OCI-LY3 (cell line): ENCODE measurements at regions not wholly inside any gene's neighbourhood (a gene's known extent, or its start where the extent isn't known, plus 50 kb on each side); places are given as distances from the start of the nearest gene placed in this dataset.

ENCODE experiments used
- CTCF ChIP-seq: fragments of 200-600, 300-600 bp; sonication (generic); IDR thresholded peaks from 2 replicates; pipeline ENCODE4 v1.5.1; 2014; ENCODE audit warnings: antibody characterized with exemption, low read length, low read depth
- EZH2phosphoT487 ChIP-seq: fragments of 200-600 bp; shearing (Covaris generic); IDR thresholded peaks from 2 replicates; pipeline ENCODE4 v1.6.1; 2018; ENCODE audit warnings: antibody characterized with exemption, mixed run types, low read depth

GRCh38 chr1:195618287-195618686 is 990.0 kb downstream of the KCNT2 start:
- TF ChIP-seq EZH2phosphoT487 (no peak), CTCF (no peak)
